HEK293 (cell line): ENCODE measurements at regions not wholly inside any gene's neighbourhood (a gene's known extent, or its start where the extent isn't known, plus 50 kb on each side); places are given as distances from the start of the nearest gene placed in this dataset.
A peak's percentile ranks its signal among the peaks of the same experiment; 100 is the strongest.

Source experiments
- BCL11B ChIP-seq: fragments of 450-650 bp; formaldehyde crosslinking; IDR thresholded peaks from 2 replicates; pipeline ENCODE4 v1.5.1; 2016; ENCODE audit warnings: low read depth, missing biosample characterization, missing genetic modification characterization
- GFI1B ChIP-seq: fragments of 450-650 bp; formaldehyde crosslinking; IDR thresholded peaks from 2 replicates; pipeline ENCODE4 v1.5.1; 2016; ENCODE audit warnings: missing biosample characterization, missing genetic modification characterization
- HOXA7 ChIP-seq: sonication (generic); formaldehyde crosslinking; IDR thresholded peaks from 2 replicates; pipeline ENCODE4 v1.8.1; 2022; ENCODE audit warnings: missing genetic modification reagents, borderline replicate concordance
- OSR2 ChIP-seq: fragments of 450-650 bp; formaldehyde crosslinking; IDR thresholded peaks from 2 replicates; pipeline ENCODE4 v1.5.1; 2016; ENCODE audit warnings: missing biosample characterization, missing genetic modification characterization
- SALL2 ChIP-seq: fragments of 450-650 bp; formaldehyde crosslinking; IDR thresholded peaks from 2 replicates; pipeline ENCODE4 v1.5.0; 2017; ENCODE audit warnings: missing biosample characterization, mild to moderate bottlenecking, missing genetic modification characterization, borderline replicate concordance
- YY1 ChIP-seq: fragments of 450-650 bp; formaldehyde crosslinking; IDR thresholded peaks from 2 replicates; pipeline ENCODE4 v1.5.1; 2018; ENCODE audit warnings: missing biosample characterization, missing genetic modification characterization
- YY2 ChIP-seq: fragments of 450-650 bp; formaldehyde crosslinking; IDR thresholded peaks from 2 replicates; pipeline ENCODE4 v1.5.1; 2016; ENCODE audit warnings: missing biosample characterization, missing genetic modification characterization
- ZBTB20 ChIP-seq: fragments of 450-650 bp; formaldehyde crosslinking; IDR thresholded peaks from 2 replicates; pipeline ENCODE4 v1.5.1; 2016; ENCODE audit warnings: missing biosample characterization, missing genetic modification characterization
- ZBTB21 ChIP-seq: fragments of 450-650 bp; formaldehyde crosslinking; IDR thresholded peaks from 2 replicates; pipeline ENCODE4 v1.5.1; 2017; ENCODE audit warnings: missing biosample characterization, missing genetic modification characterization
- ZFP41 ChIP-seq: fragments of 450-650 bp; formaldehyde crosslinking; IDR thresholded peaks from 2 replicates; pipeline ENCODE4 v1.5.1; 2016; ENCODE audit warnings: missing biosample characterization, missing genetic modification characterization, borderline replicate concordance
- ZIC2 ChIP-seq: fragments of 450-650 bp; formaldehyde crosslinking; IDR thresholded peaks from 2 replicates; pipeline ENCODE4 v1.5.1; 2016; ENCODE audit warnings: missing biosample characterization, missing genetic modification characterization
- ZNF112 ChIP-seq: fragments of 450-650 bp; formaldehyde crosslinking; IDR thresholded peaks from 2 replicates; pipeline ENCODE4 v1.5.0; 2017; ENCODE audit warnings: missing biosample characterization, missing genetic modification characterization
- ZNF138 ChIP-seq: fragments of 450-650 bp; formaldehyde crosslinking; IDR thresholded peaks from 2 replicates; pipeline ENCODE4 v1.5.1; 2016; ENCODE audit warnings: missing biosample characterization, missing genetic modification characterization, borderline replicate concordance
- ZNF169 ChIP-seq: fragments of 450-650 bp; formaldehyde crosslinking; IDR thresholded peaks from 2 replicates; pipeline ENCODE4 v1.5.1; 2016; ENCODE audit warnings: missing biosample characterization, missing genetic modification characterization
- ZNF214 ChIP-seq: fragments of 450-650 bp; formaldehyde crosslinking; IDR thresholded peaks from 2 replicates; pipeline ENCODE4 v1.5.1; 2017; ENCODE audit warnings: missing biosample characterization, mild to moderate bottlenecking, missing genetic modification characterization, borderline replicate concordance
- ZNF266 ChIP-seq: fragments of 450-650 bp; formaldehyde crosslinking; IDR thresholded peaks from 2 replicates; pipeline ENCODE4 v1.5.1; 2016; ENCODE audit warnings: missing biosample characterization, missing genetic modification characterization, low read depth
- ZNF354C ChIP-seq: fragments of 450-650 bp; formaldehyde crosslinking; IDR thresholded peaks from 2 replicates; pipeline ENCODE4 v1.5.1; 2016; ENCODE audit warnings: missing biosample characterization, missing genetic modification characterization, low read depth, borderline replicate concordance
- ZNF366 ChIP-seq: fragments of 450-650 bp; formaldehyde crosslinking; conservative IDR thresholded peaks from 2 replicates; pipeline ENCODE4 v1.5.1; 2016; ENCODE audit warnings: missing biosample characterization, missing genetic modification characterization
- ZNF501 ChIP-seq: fragments of 450-650 bp; formaldehyde crosslinking; IDR thresholded peaks from 2 replicates; pipeline ENCODE4 v1.5.1; 2016; ENCODE audit warnings: missing biosample characterization, missing genetic modification characterization
- ZNF514 ChIP-seq: fragments of 450-650 bp; formaldehyde crosslinking; IDR thresholded peaks from 2 replicates; pipeline ENCODE4 v1.5.1; 2016; ENCODE audit warnings: missing biosample characterization, missing genetic modification characterization
- ZNF571 ChIP-seq: fragments of 450-650 bp; formaldehyde crosslinking; IDR thresholded peaks from 2 replicates; pipeline ENCODE4 v1.5.0; 2017; ENCODE audit warnings: missing biosample characterization, missing genetic modification characterization
- ZNF610 ChIP-seq: fragments of 450-650 bp; formaldehyde crosslinking; IDR thresholded peaks from 2 replicates; pipeline ENCODE4 v1.5.1; 2016; ENCODE audit warnings: missing biosample characterization, missing genetic modification characterization, borderline replicate concordance
- ZNF621 ChIP-seq: fragments of 450-650 bp; formaldehyde crosslinking; IDR thresholded peaks from 2 replicates; pipeline ENCODE4 v1.5.1; 2017; ENCODE audit warnings: missing biosample characterization, missing genetic modification characterization
- ZNF654 ChIP-seq: fragments of 450-650 bp; formaldehyde crosslinking; IDR thresholded peaks from 2 replicates; pipeline ENCODE4 v1.5.1; 2016; ENCODE audit warnings: low read depth, missing biosample characterization, missing genetic modification characterization
- ZNF658 ChIP-seq: fragments of 450-650 bp; formaldehyde crosslinking; IDR thresholded peaks from 2 replicates; pipeline ENCODE4; 2016; ENCODE audit warnings: missing biosample characterization, missing genetic modification characterization
- ZNF837 ChIP-seq: fragments of 450-650 bp; formaldehyde crosslinking; IDR thresholded peaks from 2 replicates; pipeline ENCODE4 v1.5.1; 2016; ENCODE audit warnings: missing biosample characterization, missing genetic modification characterization
- ZSCAN5A ChIP-seq: fragments of 450-650 bp; formaldehyde crosslinking; IDR thresholded peaks from 2 replicates; pipeline ENCODE4 v1.5.1; 2016; ENCODE audit warnings: missing biosample characterization, missing genetic modification characterization
- TF ChIP-seq, protein P1 (sequence below): fragments of 450-650 bp; formaldehyde crosslinking; IDR thresholded peaks from 2 replicates; pipeline ENCODE4 v1.5.1; 2017; ENCODE audit warnings: missing biosample characterization, missing genetic modification characterization
- TF ChIP-seq, protein P2 (sequence below): fragments of 450-650 bp; formaldehyde crosslinking; IDR thresholded peaks from 2 replicates; pipeline ENCODE4 v1.5.1; 2016; ENCODE audit warnings: missing biosample characterization, missing genetic modification characterization, low read depth
- TF ChIP-seq, protein P3 (sequence below): fragments of 450-650 bp; formaldehyde crosslinking; IDR thresholded peaks from 2 replicates; pipeline ENCODE4 v1.5.1; 2016; ENCODE audit warnings: missing biosample characterization, missing genetic modification characterization
- TF ChIP-seq, protein P4 (sequence below): fragments of 450-650 bp; formaldehyde crosslinking; IDR thresholded peaks from 2 replicates; pipeline ENCODE4 v1.5.1; 2017; ENCODE audit warnings: missing biosample characterization, missing genetic modification characterization

GRCh38 chr4:30821859-30822612, 101.9 kb downstream of the PCDH7 start (continued):
- TF ChIP-seq YY2 (tag by site-specific recombination), result no peak
- TF ChIP-seq HOXA7, result no peak
- no peak for TF ChIP-seq ZNF112 (tag by site-specific recombination)
- no peak for TF ChIP-seq ZBTB20 (tag by site-specific recombination)
- TF ChIP-seq ZNF266, result no peak
- TF ChIP-seq ZFP41, result no peak
- TF ChIP-seq, protein P1, sequence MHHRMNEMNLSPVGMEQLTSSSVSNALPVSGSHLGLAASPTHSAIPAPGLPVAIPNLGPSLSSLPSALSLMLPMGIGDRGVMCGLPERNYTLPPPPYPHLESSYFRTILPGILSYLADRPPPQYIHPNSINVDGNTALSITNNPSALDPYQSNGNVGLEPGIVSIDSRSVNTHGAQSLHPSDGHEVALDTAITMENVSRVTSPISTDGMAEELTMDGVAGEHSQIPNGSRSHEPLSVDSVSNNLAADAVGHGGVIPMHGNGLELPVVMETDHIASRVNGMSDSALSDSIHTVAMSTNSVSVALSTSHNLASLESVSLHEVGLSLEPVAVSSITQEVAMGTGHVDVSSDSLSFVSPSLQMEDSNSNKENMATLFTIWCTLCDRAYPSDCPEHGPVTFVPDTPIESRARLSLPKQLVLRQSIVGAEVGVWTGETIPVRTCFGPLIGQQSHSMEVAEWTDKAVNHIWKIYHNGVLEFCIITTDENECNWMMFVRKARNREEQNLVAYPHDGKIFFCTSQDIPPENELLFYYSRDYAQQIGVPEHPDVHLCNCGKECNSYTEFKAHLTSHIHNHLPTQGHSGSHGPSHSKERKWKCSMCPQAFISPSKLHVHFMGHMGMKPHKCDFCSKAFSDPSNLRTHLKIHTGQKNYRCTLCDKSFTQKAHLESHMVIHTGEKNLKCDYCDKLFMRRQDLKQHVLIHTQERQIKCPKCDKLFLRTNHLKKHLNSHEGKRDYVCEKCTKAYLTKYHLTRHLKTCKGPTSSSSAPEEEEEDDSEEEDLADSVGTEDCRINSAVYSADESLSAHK (tag by site-specific recombination), result no peak
- no peak for TF ChIP-seq ZIC2
- TF ChIP-seq, protein P2, sequence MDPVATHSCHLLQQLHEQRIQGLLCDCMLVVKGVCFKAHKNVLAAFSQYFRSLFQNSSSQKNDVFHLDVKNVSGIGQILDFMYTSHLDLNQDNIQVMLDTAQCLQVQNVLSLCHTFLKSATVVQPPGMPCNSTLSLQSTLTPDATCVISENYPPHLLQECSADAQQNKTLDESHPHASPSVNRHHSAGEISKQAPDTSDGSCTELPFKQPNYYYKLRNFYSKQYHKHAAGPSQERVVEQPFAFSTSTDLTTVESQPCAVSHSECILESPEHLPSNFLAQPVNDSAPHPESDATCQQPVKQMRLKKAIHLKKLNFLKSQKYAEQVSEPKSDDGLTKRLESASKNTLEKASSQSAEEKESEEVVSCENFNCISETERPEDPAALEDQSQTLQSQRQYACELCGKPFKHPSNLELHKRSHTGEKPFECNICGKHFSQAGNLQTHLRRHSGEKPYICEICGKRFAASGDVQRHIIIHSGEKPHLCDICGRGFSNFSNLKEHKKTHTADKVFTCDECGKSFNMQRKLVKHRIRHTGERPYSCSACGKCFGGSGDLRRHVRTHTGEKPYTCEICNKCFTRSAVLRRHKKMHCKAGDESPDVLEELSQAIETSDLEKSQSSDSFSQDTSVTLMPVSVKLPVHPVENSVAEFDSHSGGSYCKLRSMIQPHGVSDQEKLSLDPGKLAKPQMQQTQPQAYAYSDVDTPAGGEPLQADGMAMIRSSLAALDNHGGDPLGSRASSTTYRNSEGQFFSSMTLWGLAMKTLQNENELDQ (tag by site-specific recombination), result no peak
- TF ChIP-seq ZNF621 (tag by site-specific recombination), result no peak
- TF ChIP-seq ZNF610 (tag by site-specific recombination), result no peak
- no peak for TF ChIP-seq ZNF658 (tag by site-specific recombination)
- no peak for TF ChIP-seq ZSCAN5A (tag by site-specific recombination)
- no peak for TF ChIP-seq GFI1B (tag by site-specific recombination)
- TF ChIP-seq, protein P3, sequence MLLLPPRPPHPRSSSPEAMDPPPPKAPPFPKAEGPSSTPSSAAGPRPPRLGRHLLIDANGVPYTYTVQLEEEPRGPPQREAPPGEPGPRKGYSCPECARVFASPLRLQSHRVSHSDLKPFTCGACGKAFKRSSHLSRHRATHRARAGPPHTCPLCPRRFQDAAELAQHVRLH (tag by site-specific recombination), result no peak
- TF ChIP-seq, protein P4, sequence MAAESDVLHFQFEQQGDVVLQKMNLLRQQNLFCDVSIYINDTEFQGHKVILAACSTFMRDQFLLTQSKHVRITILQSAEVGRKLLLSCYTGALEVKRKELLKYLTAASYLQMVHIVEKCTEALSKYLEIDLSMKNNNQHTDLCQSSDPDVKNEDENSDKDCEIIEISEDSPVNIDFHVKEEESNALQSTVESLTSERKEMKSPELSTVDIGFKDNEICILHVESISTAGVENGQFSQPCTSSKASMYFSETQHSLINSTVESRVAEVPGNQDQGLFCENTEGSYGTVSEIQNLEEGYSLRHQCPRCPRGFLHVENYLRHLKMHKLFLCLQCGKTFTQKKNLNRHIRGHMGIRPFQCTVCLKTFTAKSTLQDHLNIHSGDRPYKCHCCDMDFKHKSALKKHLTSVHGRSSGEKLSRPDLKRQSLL (tag by site-specific recombination), result no peak
- TF ChIP-seq ZNF654 (tag by site-specific recombination), result no peak
- TF ChIP-seq ZNF571, result no peak
- no peak for TF ChIP-seq ZNF514 (tag by site-specific recombination)
- TF ChIP-seq YY1 (tag by site-specific recombination), result no peak
- TF ChIP-seq ZNF354C, result no peak
- no peak for TF ChIP-seq ZNF214 (tag by site-specific recombination)
- TF ChIP-seq OSR2 (tag by site-specific recombination), result peak; percentile 30; the same call in 1 of the 2 replicates
- no peak for TF ChIP-seq BCL11B
- TF ChIP-seq ZNF169 (tag by site-specific recombination), result no peak
- TF ChIP-seq ZBTB21 (tag by site-specific recombination), result 0 out of 2 replicates have a peak, but pooled peaks have one; percentile 40
- no peak for TF ChIP-seq ZNF837
- TF ChIP-seq SALL2 (tag by site-specific recombination), result no peak
- TF ChIP-seq ZNF138, result no peak
- no peak for TF ChIP-seq ZNF501 (tag by site-specific recombination)
- TF ChIP-seq ZNF366, result 0 out of 2 replicates have a peak, but pooled peaks have one; percentile 13
